IMR-90 (cell line): ENCODE measurements at regions not wholly inside any gene's neighbourhood (a gene's known extent, or its start where the extent isn't known, plus 50 kb on each side); places are given as distances from the start of the nearest gene placed in this dataset.

Experiments
- ATAC-seq: fragments of 200-7000 bp; cut with Tn5 transposase; 2 replicates; pipeline ENCODE4 v1.9.1; 2020; ENCODE audit warnings: low read depth, mild to moderate bottlenecking, moderate library complexity
- BruUV-seq: library from RNA; stranded (reverse); fragments of 400-500 nt; replicated peaks from 2 replicates; lab custom pipeline; 2021; lab: Mats Ljungman, UMichigan
- CTCF ChIA-PET: fragments of 300-600 bp; formaldehyde crosslinking; extraction: SDS; loops from one replicate; lab custom pipeline; 2021; ENCODE audit warnings: antibody characterized with exemption; lab: Yijun Ruan, JAX
- POLR2A ChIA-PET: fragments of 300-600 bp; sonication (Branson Sonifier 250); formaldehyde crosslinking; loops from one replicate; lab custom pipeline; 2022; ENCODE audit warnings: antibody characterized with exemption; ENCODE audit not compliant: unreplicated experiment; lab: Charles Lee
- DNase-seq: peaks from one replicate; pipeline ENCODE4 v3.0.0; 2013
- H2AFZ ChIP-seq: replicated peaks from 2 replicates; pipeline ENCODE3; 2013; ENCODE audit warnings: low read length, mild to moderate bottlenecking; ENCODE audit not compliant: poor library complexity
- H2AK5ac ChIP-seq: 2 replicates; pipeline ENCODE4 v1.6.1; 2013; ENCODE audit warnings: low read depth, low read length, inconsistent platforms
- H2AK9ac ChIP-seq: replicated peaks from 2 replicates; pipeline ENCODE3; 2013; ENCODE audit warnings: mild to moderate bottlenecking, low read depth, low read length, moderate library complexity; ENCODE audit not compliant: poor library complexity
- H2BK120ac ChIP-seq: 2 replicates; pipeline ENCODE4 v1.6.1; 2013; ENCODE audit warnings: low read depth, low read length, inconsistent platforms
- H2BK15ac ChIP-seq: 3 replicates; pipeline ENCODE4 v1.6.1; 2013; ENCODE audit warnings: low read depth, low read length, inconsistent platforms
- H2BK20ac ChIP-seq: 2 replicates; pipeline ENCODE4 v1.6.1; 2013; ENCODE audit warnings: low read depth, mild to moderate bottlenecking, inconsistent platforms, low read length, moderate library complexity
- H2BK5ac ChIP-seq: 2 replicates; pipeline ENCODE4 v1.6.1; 2013; ENCODE audit warnings: mild to moderate bottlenecking, low read depth, low read length, inconsistent platforms; ENCODE audit not compliant: poor library complexity, severe bottlenecking
- H3K14ac ChIP-seq: replicated peaks from 2 replicates; pipeline ENCODE4 v1.6.1; 2013; ENCODE audit warnings: low read depth, low read length, inconsistent platforms
- H3K18ac ChIP-seq: 2 replicates; pipeline ENCODE4 v1.6.1; 2013; ENCODE audit warnings: low read depth, low read length, control low read depth
- H3K23ac ChIP-seq: 2 replicates; pipeline ENCODE4 v1.6.1; 2013; ENCODE audit warnings: low read depth, low read length, inconsistent platforms
- H3K27ac ChIP-seq: 2 replicates; pipeline ENCODE4 v1.5.1; 2013; ENCODE audit warnings: mild to moderate bottlenecking, control low read depth, low read length; ENCODE audit not compliant: insufficient read depth
- H3K27me3 ChIP-seq: 2 replicates; pipeline ENCODE4 v1.6.1; 2013; ENCODE audit warnings: low read length; ENCODE audit not compliant: control insufficient read depth, insufficient read depth
- H3K36me3 ChIP-seq: 2 replicates; pipeline ENCODE4 v1.6.1; 2013; ENCODE audit warnings: low read length, mixed read lengths; ENCODE audit not compliant: control insufficient read depth, insufficient read depth
- H3K4ac ChIP-seq: 2 replicates; pipeline ENCODE4 v1.6.1; 2013; ENCODE audit warnings: low read depth, low read length, inconsistent platforms
- H3K4me1 ChIP-seq: 2 replicates; pipeline ENCODE4 v1.6.1; 2013; ENCODE audit warnings: low read length, mixed read lengths; ENCODE audit not compliant: control insufficient read depth, insufficient read depth
- H3K4me2 ChIP-seq: 2 replicates; pipeline ENCODE4 v1.6.1; 2013; ENCODE audit warnings: low read depth, mild to moderate bottlenecking, control low read depth, low read length, moderate library complexity
- H3K4me3 ChIP-seq: 2 replicates; pipeline ENCODE4 v1.5.1; 2013; ENCODE audit warnings: low read depth, mild to moderate bottlenecking, control low read depth, low read length, moderate library complexity; ENCODE audit not compliant: insufficient read depth
- H3K56ac ChIP-seq: 2 replicates; pipeline ENCODE4 v1.6.1; 2013; ENCODE audit warnings: low read length, inconsistent platforms; ENCODE audit not compliant: insufficient read depth; ENCODE audit errors: extremely low read depth
- H3K79me1 ChIP-seq, 2 experiments: 2 replicates each; pipeline ENCODE4 v1.6.1; 2013; ENCODE audit warnings: low read length in 2 of 2, inconsistent platforms in 1 of 2, low read depth in 1 of 2
- H3K9ac ChIP-seq: 2 replicates; pipeline ENCODE4 v1.6.1; 2013; ENCODE audit warnings: low read depth, low read length, control low read depth
- H3K9me1 ChIP-seq: 2 replicates; pipeline ENCODE4 v1.6.1; 2013; ENCODE audit warnings: low read length, inconsistent platforms; ENCODE audit not compliant: insufficient read depth
- H3K9me3 ChIP-seq: 2 replicates; pipeline ENCODE4 v1.6.1; 2013; ENCODE audit warnings: low read length; ENCODE audit not compliant: control insufficient read depth, insufficient read depth
- H4K20me1 ChIP-seq: 2 replicates; pipeline ENCODE4 v1.6.1; 2013; ENCODE audit warnings: low read length, inconsistent platforms; ENCODE audit not compliant: insufficient read depth
- H4K5ac ChIP-seq: 2 replicates; pipeline ENCODE4 v1.6.1; 2013; ENCODE audit warnings: mild to moderate bottlenecking, low read depth, low read length, control low read depth
- H4K8ac ChIP-seq, 2 experiments: 2 replicates each; pipeline ENCODE4 v1.6.1; 2013; ENCODE audit warnings: low read depth in 2 of 2, low read length in 2 of 2, control low read depth in 1 of 2, inconsistent platforms in 1 of 2
- H4K91ac ChIP-seq: 2 replicates; pipeline ENCODE4 v1.6.1; 2013; ENCODE audit warnings: low read depth, low read length, inconsistent platforms; ENCODE audit not compliant: insufficient read depth
- BHLHE40 ChIP-seq: fragments of 150-350 bp; IDR thresholded peaks from 2 replicates; pipeline ENCODE4 v1.6.1; 2016; ENCODE audit warnings: mild to moderate bottlenecking, low read depth, low read length
- CEBPB ChIP-seq: IDR thresholded peaks from 2 replicates; pipeline ENCODE4 v1.6.1; 2012; ENCODE audit warnings: low read depth, low read length, improper control_type of control experiment
- CTCF ChIP-seq: conservative IDR thresholded peaks from 2 replicates; pipeline ENCODE4 v1.5.1; 2012; ENCODE audit warnings: mild to moderate bottlenecking, low read depth, low read length, improper control_type of control experiment
- FOS ChIP-seq: fragments of 150-350 bp; IDR thresholded peaks from 2 replicates; pipeline ENCODE4 v1.6.1; 2016; ENCODE audit warnings: low read depth, low read length
- MAFK ChIP-seq: IDR thresholded peaks from 2 replicates; pipeline ENCODE4 v1.6.1; 2012; ENCODE audit warnings: low read depth, low read length, improper control_type of control experiment
- MAZ ChIP-seq: IDR thresholded peaks from 2 replicates; pipeline ENCODE4 v1.6.1; 2012; ENCODE audit warnings: low read depth, mild to moderate bottlenecking, low read length, improper control_type of control experiment, moderate library complexity, borderline replicate concordance
- MXI1 ChIP-seq: IDR thresholded peaks from 2 replicates; pipeline ENCODE4 v1.6.1; 2012; ENCODE audit warnings: low read depth, mild to moderate bottlenecking, low read length, moderate library complexity, borderline replicate concordance
- NFE2L2 ChIP-seq: fragments of 150-350 bp; IDR thresholded peaks from 2 replicates; pipeline ENCODE4 v1.6.1; 2016; ENCODE audit warnings: low read depth, mild to moderate bottlenecking, low read length
- POLR2A ChIP-seq: IDR thresholded peaks from 2 replicates; pipeline ENCODE4 v1.6.1; 2012; ENCODE audit warnings: mild to moderate bottlenecking, low read depth, low read length
- RFX5 ChIP-seq: IDR thresholded peaks from 2 replicates; pipeline ENCODE4 v1.8.0; 2012; ENCODE audit warnings: low read depth, mild to moderate bottlenecking, low read length, moderate library complexity
- SMC3 ChIP-seq: fragments of 150-350 bp; IDR thresholded peaks from 2 replicates; pipeline ENCODE4 v1.6.1; 2016; ENCODE audit warnings: low read depth, mild to moderate bottlenecking, antibody characterized with exemption, low read length, moderate library complexity
- USF2 ChIP-seq: fragments of 150-350 bp; IDR thresholded peaks from 2 replicates; pipeline ENCODE4 v1.6.1; 2017; ENCODE audit warnings: mild to moderate bottlenecking, antibody characterized with exemption, low read length, low read depth
- WGBS, 2 experiments: methylation state at CpG; one replicate each; pipeline versions ENCODE4 v1.1.5 to v1.1.7; 2013; ENCODE audit warnings: missing lambda C conversion rate in 2 of 2; ENCODE audit not compliant: insufficient read length in 1 of 2; ENCODE audit errors: extremely low coverage in 2 of 2; 5-methylcytosine and 5-hydroxymethylcytosine counted together
- dilution Hi-C: fragments of 300-500 bp; cut with HindIII; formaldehyde crosslinking; loops from one replicate; pipeline ENCODE4 v1.14.3; 2018; ENCODE audit warnings: low sequenced_read_pairs; ENCODE audit not compliant: unreplicated experiment
- in situ Hi-C: fragments of 300-500 bp; cut with MboI; formaldehyde crosslinking; loops from 3 replicates; pipeline ENCODE4 v1.14.3; 2019; ENCODE audit warnings: low sequenced_read_pairs, inconsistent platforms, mixed read lengths
- intact Hi-C: fragments of 100-400 bp; cut with micrococcal nuclease; formaldehyde crosslinking; loops from 2 replicates; pipeline ENCODE4 v1.10.0; 2022

GRCh38 chr11:70894566-70895365, 357.6 kb downstream of the SHANK2 start:
- Histone ChIP-seq H3K9me1 (no peaks in the 10 kb centered on the region), H3K27me3 (no peaks in the 10 kb centered on the region), H3K56ac (no peak overlapping the region), H3K79me1 (no peaks in the 10 kb centered on the region), H2BK5ac (no peak overlapping the region), H4K5ac (no peak overlapping the region), H3K27ac (no peak overlapping the region), H3K4me2 (no peak overlapping the region), H3K4me3 (no peak overlapping the region), H2BK120ac (no peak overlapping the region), H2AK9ac (no peak overlapping the region), H4K8ac (no peak overlapping the region), H3K9me3 (peaks cover 15% of the 10 kb centered on the region), H3K23ac (no peak overlapping the region), H3K4me1 (no peaks in the 10 kb centered on the region), H3K4ac (no peak overlapping the region), H3K14ac (no peak overlapping the region), H2BK20ac (no peak overlapping the region), H2AK5ac (no peak overlapping the region), H2BK15ac (no peak overlapping the region), H3K36me3 (no peaks in the 10 kb centered on the region), H2AFZ (no peak overlapping the region), H3K18ac (no peak overlapping the region), H4K20me1 (no peaks in the 10 kb centered on the region), H4K91ac (no peak overlapping the region), H3K9ac (no peak overlapping the region)
- BruUV-seq, result no TSS peak
- 77% methylated on average over 10 of the region's 20 CpGs; no CpG with 5 or more reads in 1 of the 2 experiments for WGBS, 2 experiments
- DNase-seq (no peak), ATAC-seq (no peak)
- TF ChIP-seq FOS (no peak), POLR2A (no peak), NFE2L2 (no peak), CTCF (no peak), SMC3 (no peak), MAFK (no peak), MAZ (no peak), CEBPB (no peak), MXI1 (no peak), BHLHE40 (no peak), USF2 (no peak), RFX5 (no peak)
- in situ Hi-C loops (no loop called here), intact Hi-C loops (no loop called here), dilution Hi-C loops (no loop called here)
- CTCF ChIA-PET, result interaction anchor here (0.5 to 0.6 kb wide), 2 partner anchors 762 to 1945 kb away, joined by 3 to 4 read pairs; no protein-coding TSS in a partner anchor
- POLR2A ChIA-PET, result no interaction called here
